ENCODE measurements at regions not wholly inside any gene's neighbourhood (a gene's known extent, or its start where the extent isn't known, plus 50 kb on each side); places are given as distances from the start of the nearest gene placed in this dataset.

DNA sequence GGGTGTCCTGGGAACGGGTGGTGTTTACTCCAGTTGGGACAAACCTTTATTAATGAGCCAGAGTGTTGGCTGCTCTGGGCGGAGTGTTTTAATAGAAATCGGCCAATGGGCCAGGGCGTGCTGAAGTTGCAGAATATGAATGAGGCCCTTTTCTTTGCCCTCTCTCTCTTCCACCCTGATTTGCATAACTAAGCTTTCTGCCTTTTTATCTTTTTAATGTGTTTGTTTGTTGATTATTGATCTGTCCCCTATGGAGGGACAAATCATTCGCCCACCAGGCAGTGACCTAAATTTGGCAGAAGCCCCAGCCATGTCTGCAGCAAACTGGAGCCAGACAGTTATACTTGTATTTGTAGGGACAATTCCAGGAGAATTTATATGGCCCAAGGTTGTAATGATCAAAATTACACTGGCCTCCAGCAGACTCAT is 420.9 kb downstream of the PREX1 start:
- no peak for TF ChIP-seq POLR2A (IDR thresholded peaks at IDR 0.05)
- TF ChIP-seq, protein P1, sequence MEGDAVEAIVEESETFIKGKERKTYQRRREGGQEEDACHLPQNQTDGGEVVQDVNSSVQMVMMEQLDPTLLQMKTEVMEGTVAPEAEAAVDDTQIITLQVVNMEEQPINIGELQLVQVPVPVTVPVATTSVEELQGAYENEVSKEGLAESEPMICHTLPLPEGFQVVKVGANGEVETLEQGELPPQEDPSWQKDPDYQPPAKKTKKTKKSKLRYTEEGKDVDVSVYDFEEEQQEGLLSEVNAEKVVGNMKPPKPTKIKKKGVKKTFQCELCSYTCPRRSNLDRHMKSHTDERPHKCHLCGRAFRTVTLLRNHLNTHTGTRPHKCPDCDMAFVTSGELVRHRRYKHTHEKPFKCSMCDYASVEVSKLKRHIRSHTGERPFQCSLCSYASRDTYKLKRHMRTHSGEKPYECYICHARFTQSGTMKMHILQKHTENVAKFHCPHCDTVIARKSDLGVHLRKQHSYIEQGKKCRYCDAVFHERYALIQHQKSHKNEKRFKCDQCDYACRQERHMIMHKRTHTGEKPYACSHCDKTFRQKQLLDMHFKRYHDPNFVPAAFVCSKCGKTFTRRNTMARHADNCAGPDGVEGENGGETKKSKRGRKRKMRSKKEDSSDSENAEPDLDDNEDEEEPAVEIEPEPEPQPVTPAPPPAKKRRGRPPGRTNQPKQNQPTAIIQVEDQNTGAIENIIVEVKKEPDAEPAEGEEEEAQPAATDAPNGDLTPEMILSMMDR (IDR thresholded peaks at IDR 0.05) = no peak
- H3K4me1 ChIP-seq = no peaks in the 10 kb centered on the region
- intact Hi-C loops (cut with DNase I) = loop anchor here in 1 of 10 donors (10.0 kb wide), 1 partner anchor 512 kb away; no protein-coding TSS in a partner anchor
- ATAC-seq (no peak), DNase-seq (no peak)
- H3K27me3 ChIP-seq = peaks cover 0 to 2% (median 0%) of the 10 kb centered on the region in 9 donors
- H3K27ac ChIP-seq = no peak overlapping the region
- no peak overlapping the region for H3K4me3 ChIP-seq
- H3K9me3 ChIP-seq = no peaks in the 10 kb centered on the region
- no peaks in the 10 kb centered on the region for H3K36me3 ChIP-seq
- 79 to 90% (median 88%) methylated on average over 5 of the region's 5 CpGs for WGBS, 4 donors

DNA sequence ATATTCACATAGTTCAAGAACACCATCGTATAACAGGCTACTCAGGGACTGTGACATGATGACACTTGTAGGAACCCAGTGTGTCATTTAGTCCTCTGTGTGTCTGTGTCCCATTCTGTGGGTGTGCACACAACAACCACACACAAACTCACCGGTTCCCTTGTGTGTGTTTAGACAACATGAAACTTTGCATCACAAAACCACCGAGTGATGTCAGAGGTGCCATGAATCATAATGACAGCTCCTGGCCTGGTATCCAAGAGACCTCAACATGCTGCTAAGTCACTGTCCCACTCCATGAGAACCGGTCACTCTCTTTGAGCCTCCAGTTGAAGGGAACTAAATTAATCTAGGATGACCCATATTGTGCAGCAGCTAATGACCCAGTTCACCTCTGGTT is 421.3 kb downstream of the PREX1 start:
- no peak for ATAC-seq
- intact Hi-C loops (cut with DNase I) = loop anchor here in 1 of 10 donors (10.0 kb wide), 1 partner anchor 512 kb away; no protein-coding TSS in a partner anchor

DNA sequence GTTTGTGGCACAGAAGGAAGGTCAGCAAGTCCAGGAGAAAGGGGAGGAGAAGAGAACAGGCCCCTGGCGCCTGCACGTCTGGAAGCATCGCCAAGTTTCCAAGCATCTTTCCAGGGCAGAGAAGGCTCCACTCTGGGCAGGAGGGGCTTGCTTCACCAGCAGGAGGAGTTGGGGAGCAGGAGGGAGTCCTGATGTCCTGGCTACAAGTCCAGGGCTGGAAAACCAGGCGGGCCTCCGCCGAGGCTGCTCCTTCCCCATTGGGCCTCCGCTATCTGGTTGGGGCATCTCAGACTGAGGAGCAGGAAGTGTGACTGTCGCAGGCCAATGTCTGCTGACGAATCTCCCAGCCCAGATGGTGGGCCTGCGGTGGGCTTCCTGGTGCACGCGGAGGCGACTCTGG is 421.9 kb downstream of the PREX1 start:
- DNase-seq (peak in 1 of 5 donors; percentile 33), ATAC-seq (no peak)
- 51 to 79% (median 68%) methylated on average over 10 to 13 of the region's 13 CpGs for whole genome bisulfite sequencing, 4 donors
- H3K36me3 ChIP-seq = no peaks in the 10 kb centered on the region
- no peaks in the 10 kb centered on the region for H3K9me3 ChIP-seq
- peaks cover 0 to 2% (median 0%) of the 10 kb centered on the region in 9 donors for H3K27me3 ChIP-seq
- TF ChIP-seq, protein P1 (IDR thresholded peaks at IDR 0.05) = peak in 2 of 12 donors; percentile 18 to 29
- TF ChIP-seq POLR2A (IDR thresholded peaks at IDR 0.05) = no peak
- H3K27ac ChIP-seq = no peak overlapping the region
- peaks cover 0 to 6% (median 0%) of the 10 kb centered on the region in 12 donors for H3K4me1 ChIP-seq
- H3K4me3 ChIP-seq = no peak overlapping the region
- intact Hi-C loops (cut with DNase I) = loop anchor here in 1 of 10 donors (10.0 kb wide), 1 partner anchor 511 kb away; no protein-coding TSS in a partner anchor

More for the DNA sequence above, 421.3 kb downstream of the PREX1 start:
- no peak for DNase-seq
- no peaks in the 10 kb centered on the region for H3K36me3 ChIP-seq
- H3K4me3 ChIP-seq = no peak overlapping the region
- H3K9me3 ChIP-seq = no peaks in the 10 kb centered on the region
- H3K27ac ChIP-seq = no peak overlapping the region
- 85 to 92% (median 89%) methylated on average over 4 of the region's 4 CpGs for WGBS, 4 donors
- peaks cover 0 to under 1% (median 0%) of the 10 kb centered on the region in 12 donors for H3K4me1 ChIP-seq
- TF ChIP-seq POLR2A (IDR thresholded peaks at IDR 0.05) = no peak
- TF ChIP-seq, protein P1 (IDR thresholded peaks at IDR 0.05) = no peak
- H3K27me3 ChIP-seq = peaks cover 0 to 2% (median 0%) of the 10 kb centered on the region in 9 donors

DNA sequence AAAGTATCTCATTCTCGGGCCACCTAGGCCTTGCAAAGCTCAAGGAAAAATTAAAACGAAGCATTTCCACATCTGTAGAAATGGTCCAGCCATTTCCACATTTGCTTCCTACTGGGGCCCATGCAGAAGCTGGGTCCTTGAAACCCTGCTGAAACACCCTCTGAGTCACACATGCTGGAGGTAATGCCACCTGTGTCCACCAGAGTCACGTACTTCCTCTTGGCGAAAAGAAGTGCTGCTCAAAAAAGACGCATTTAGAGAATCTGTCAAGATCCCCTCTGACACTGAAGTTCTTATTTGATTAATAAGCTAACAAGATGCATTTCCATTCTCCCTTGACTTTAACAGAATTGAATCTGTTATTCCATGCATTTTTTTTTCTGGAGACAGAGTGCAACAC is 423.2 kb downstream of the PREX1 start:
- intact Hi-C loops (cut with DNase I) = loop anchor here in 1 of 10 donors (10.0 kb wide), 1 partner anchor 510 kb away; no protein-coding TSS in a partner anchor
- Histone ChIP-seq H3K4me1 (peaks cover 0 to 14% (median 0%) of the 10 kb centered on the region in 12 donors), H3K27me3 (peaks cover 0 to 2% (median 0%) of the 10 kb centered on the region in 9 donors), H3K27ac (no peak overlapping the region), H3K36me3 (no peaks in the 10 kb centered on the region), H3K9me3 (no peaks in the 10 kb centered on the region), H3K4me3 (no peak overlapping the region)
- DNase-seq (no peak), ATAC-seq (no peak)
- 88 to 92% (median 90%) methylated on average over 5 of the region's 5 CpGs for WGBS, 4 donors
- TF ChIP-seq, protein P1 (IDR thresholded peaks at IDR 0.05) = peak in 1 of 12 donors; percentile 6
- no peak for TF ChIP-seq POLR2A (IDR thresholded peaks at IDR 0.05)
